Hematopoietic multipotent progenitor cell treated with erythropoietin and hydrocortisone succinate and interleukin-3 and kit ligand, for 4 days (in vitro differentiated cells): ENCODE measurements at regions not wholly inside any gene's neighbourhood (a gene's known extent, or its start where the extent isn't known, plus 50 kb on each side); places are given as distances from the start of the nearest gene placed in this dataset.
"Not testable (repeated sequence)": the region's sequence is repeated elsewhere in the genome, so short reads cannot be mapped to it uniquely, and the experiment has no call there.

Experiments used
- DNase-seq: peaks from one replicate; pipeline ENCODE4 v3.0.0-alpha.2; 2015

- no peak for DNase-seq
Measured at GRCh38 chr2:184369307-184369706, 229.0 kb upstream of the ZNF804A start.

- no peak for DNase-seq
Measured at GRCh38 chr2:184370954-184371353, 227.4 kb upstream of the ZNF804A start.

DNA sequence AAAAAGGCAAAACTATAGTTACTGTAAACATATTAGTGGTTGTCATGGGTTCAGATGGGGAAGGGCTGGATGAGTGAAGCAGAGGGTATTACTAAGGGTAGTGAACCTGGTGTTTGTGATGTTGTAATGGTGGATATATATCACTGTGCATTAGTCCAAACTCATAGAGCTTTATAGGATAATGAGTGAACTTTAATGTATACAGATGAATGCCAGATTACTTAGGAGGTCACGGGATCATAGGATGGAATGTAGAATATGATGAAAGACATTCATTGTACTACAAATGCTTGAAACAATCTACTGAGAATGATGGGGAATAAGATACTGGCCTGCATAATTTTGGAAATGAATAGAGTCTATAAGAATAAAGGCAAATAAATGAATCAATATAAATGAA is 226.7 kb upstream of the ZNF804A start:
- DNase-seq: no peak

- no peak for DNase-seq
Measured at GRCh38 chr2:184372484-184372883, 225.8 kb upstream of the ZNF804A start.

DNA sequence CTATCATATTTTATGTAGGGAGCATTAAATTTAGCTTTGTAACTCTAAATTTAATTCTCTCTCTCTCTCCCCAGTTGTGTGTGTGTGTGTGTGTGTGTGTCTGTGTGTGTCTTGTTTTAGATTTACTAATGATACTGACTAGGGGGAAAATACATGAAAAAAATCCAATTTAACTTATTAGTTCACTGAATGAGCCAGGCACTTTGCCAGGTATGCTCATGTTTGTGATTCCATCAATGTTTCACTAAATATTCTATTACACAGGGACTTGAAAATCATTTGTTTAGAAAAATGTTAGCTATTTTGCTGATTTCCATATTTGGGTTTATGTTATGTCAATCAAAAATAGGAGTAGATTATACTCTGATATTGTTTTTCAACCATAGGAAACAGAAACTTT is 203.7 kb upstream of the ZNF804A start:
- DNase-seq: no peak

DNA sequence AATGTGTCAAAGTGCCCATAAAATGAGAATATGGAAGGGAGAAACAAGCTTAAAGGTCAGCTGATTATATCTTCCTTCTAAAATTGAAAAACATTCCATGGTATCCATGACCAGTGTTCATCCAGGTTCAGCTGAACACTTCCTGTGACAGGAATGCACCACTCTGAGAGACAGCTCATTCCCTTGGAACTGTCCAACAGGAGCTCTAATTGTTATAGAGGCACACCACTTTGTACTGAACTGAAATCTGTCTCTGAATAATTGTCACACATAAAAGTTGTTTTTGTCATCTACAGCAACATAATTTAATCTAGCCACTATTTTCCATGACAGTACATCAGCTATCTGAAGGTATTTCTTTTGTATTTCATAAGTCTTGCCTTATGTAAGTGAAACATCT is 195.9 kb upstream of the ZNF804A start:
- no peak for DNase-seq

GRCh38 chr2:184407041-184407630 is 191.2 kb upstream of the ZNF804A start:
- not testable (repeated sequence) for DNase-seq

GRCh38 chr2:184410160-184410559 is 188.2 kb upstream of the ZNF804A start:
- DNase-seq: no peak

- DNase-seq: no peak
Measured at GRCh38 chr2:184413221-184413620, 185.1 kb upstream of the ZNF804A start.

DNA sequence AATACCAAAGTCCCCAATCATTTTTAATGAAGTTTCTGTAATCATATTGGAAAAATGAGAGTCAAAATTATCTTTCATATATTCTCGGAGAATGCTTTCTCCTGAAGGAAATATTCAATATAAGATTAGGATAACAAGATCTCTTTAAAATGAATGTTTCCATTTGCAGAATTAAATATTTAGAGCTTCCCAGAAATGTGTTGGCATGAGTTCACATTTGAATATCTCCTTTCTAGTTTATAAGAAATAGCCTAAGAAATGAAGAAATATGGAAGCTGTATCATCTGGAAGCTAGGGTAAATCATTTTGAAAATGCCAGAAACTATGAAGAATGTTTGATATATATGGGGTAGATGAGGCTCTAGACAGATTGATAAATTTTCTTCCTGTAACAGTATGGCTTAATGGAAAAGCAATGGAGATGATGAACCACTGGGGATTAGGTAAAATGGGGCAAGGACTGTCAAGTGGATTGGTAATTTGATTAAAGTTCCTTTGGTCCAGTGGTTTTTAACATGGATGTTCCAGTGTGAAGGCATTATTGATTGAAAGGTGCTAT is 184.6 kb upstream of the ZNF804A start:
- DNase-seq: no peak

DNA sequence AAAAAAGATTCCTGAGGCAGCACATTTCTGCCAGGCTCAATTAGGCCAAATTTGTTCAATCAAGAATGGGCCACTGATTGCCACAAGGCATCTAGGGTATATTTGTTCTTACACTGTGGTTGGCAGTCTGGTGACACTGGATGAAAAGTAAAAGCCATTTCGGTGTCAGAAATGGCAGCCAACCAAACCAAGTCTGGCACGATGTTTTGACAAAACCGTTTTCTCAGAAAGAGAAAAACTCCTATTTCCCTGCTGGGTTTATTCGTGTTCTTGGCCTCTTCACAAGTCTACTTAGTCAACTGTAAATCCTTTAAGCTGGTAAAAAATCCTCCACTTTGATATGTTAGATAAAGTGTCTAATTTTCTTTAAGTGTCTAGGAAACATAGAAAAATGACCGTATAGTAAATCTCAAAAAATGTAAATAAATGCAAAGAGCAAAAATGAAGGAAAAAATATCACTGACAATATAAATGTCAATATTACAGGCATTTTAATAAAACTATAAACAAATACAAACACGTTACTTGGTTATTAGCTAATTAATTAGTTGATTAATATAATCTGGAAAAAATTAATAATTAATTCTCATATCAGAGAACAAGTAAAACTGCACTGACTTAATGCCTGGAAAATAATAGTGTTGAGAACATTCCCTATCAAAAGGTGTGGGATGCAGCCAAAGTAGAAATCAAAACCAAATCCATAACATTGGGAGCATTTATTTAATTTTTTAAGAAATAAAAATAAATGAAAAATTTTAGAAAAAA is 182.0 kb upstream of the ZNF804A start:
- DNase-seq: no peak

DNA sequence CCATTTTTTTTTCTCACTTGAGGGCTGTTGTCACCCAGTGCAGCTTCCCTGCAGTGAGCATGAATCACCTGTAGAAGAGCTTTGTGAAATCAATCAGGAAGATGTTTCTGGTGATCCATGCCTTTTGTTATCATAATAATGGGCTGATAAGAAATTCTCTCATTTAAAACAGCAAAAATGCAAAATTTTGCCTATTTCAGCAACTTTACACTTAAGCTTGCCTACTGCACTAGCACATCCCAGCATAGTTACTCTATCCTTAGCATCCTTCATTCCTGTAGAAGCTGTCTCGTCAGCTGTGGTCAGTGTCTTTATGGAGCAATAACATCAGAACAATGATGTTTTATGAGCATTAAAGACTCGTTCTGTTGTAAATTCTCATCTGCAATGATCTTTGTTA is 178.6 kb upstream of the ZNF804A start:
- DNase-seq: no peak

DNA sequence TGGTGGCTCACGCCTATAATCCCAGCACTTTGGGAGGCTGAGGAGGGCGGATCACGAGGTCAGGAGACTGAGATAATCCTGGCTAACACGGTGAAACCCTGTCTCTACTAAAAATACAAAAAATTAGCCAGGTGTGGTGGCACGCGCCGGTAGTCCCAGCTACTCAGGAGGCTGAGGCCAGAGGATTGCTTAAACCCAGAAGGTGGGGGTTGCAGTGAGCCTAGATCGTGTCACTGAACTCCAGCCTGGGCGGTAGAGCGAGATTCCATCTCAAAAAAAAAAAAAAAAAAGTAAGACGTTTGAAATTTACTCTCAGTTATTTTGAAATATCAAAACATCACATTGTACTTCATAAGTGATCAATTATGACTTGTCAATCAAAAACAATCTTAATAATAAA is 176.9 kb upstream of the ZNF804A start:
- DNase-seq: not testable (repeated sequence)

DNA sequence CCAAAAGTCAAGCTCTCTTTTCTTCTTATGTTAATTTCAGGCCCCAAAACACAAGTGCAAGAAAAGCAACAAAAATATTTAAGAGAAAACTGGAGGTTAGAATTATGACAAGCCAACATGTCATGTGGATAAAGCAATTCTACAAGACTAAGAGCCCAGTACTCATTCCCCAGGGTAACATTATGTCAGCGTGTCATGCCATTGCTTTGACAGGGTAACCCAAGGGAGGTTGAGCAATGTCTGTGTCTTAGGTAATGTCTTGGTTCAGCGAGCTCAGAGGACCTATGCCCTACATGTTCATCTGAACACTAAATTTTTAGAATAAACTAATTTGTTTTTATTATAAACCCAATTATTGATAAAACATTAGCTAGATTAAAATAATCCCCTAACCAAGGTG is 173.2 kb upstream of the ZNF804A start:
- no peak for DNase-seq

DNA sequence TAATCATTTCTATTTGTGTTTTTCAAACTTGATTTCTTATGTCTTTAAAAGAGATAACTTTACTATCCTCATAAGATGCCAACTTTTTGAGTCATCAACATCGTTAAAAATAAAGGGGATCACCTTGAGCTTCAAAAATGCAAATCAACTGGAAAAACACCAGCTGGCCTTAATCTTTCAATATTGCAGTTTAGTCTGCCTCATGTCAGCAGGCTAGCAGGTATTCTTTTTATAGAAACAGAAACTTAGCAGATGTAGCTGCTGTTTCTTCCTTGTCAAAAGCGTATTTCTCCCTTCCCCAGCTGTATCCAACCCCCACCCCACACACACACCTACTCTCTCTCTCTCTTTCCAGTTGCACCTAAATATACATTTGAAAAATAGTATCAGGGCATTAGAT is 154.1 kb upstream of the ZNF804A start:
- no peak for DNase-seq

DNA sequence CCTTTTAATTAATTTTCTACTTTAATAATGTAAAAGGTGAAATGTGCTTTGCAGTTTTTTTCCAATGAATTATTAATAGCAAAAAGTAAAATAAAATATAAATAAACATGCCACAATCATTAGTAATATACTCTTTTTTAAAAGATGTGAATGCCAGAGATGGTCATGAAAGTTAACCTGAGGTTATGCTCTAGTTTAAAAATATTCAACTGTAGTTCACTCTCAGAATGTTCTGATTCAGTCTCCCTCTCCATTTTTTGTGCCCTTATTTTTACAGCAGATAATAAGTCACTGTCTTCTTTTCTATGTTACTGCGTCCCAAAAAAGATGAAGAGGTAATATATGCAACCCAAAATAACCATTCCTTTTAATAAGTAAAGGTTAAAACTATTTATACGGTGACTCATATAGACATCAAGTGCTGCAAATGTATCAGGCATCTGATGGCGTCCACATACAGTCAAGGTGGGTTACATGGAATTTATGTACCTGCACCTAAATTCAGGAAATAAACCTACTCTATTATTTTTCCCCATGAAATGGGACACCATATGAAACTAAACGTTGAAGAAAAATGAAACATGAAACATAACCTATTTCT is 153.6 kb upstream of the ZNF804A start:
- no peak for DNase-seq

- DNase-seq: no peak
Measured at GRCh38 chr2:184449760-184450159, 148.6 kb upstream of the ZNF804A start.

DNA sequence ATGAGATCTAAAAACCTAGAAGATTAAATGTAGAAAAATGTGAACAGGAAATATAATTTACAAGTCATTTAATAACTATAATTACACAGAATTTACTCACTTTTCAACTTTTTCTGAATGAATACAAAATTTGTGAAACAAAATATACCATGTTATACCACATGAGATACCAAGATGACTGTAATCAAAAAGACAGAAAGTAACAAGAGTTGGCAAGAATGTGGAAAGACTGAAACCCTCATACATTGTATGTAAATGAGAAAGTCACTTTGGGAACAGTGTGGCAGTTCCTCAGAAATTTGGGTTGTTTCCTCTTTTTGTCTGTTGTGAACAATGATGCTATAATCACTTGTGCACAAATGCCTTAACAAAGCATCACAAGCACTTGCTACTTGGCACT is 145.4 kb upstream of the ZNF804A start:
- no peak for DNase-seq

- no peak for DNase-seq
Measured at GRCh38 chr2:184455624-184456023, 142.7 kb upstream of the ZNF804A start.

DNA sequence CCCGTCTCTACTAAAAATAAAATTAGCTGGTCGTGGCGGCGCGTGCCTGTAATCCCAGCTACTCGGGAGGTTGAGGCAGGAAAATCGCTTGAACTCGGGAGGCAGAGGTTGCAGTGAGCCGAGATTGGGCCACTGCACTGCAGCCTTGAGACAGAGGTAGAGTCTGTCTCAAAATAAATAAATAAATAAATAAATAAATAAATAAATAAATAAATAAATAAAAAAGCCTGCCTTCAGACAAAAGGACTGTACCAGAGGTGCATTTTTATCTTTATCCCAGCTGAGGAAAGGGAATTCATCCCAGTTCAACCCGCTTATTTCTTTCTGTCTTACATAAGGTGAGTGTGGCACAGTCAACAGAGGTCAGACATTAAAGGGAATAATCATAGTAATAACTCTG is 141.6 kb upstream of the ZNF804A start:
- not testable (repeated sequence) for DNase-seq

- no peak for DNase-seq
Measured at GRCh38 chr2:184463102-184463865, 135.0 kb upstream of the ZNF804A start.

DNA sequence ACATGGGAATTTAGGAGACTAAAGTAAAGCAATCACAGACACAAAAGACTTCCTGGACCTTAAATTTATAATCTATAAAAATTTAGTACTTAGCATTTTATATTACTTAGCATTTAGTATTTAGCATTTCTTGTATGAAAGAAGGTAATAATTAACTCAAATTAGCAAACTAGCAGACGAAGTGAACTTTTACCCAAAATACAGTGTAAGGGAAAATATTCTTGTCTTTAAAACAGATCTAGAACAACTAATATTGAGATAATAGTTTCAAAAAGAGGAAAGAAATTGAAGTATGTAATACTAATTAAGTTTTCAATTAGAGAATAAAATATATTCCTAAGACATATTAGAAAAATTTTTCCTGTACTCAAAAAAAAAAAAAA is 134.5 kb upstream of the ZNF804A start:
- DNase-seq: no peak

- DNase-seq: no peak
Measured at GRCh38 chr2:184468826-184469225, 129.5 kb upstream of the ZNF804A start.
